ENCODE measurements at regions not wholly inside any gene's neighbourhood (a gene's known extent, or its start where the extent isn't known, plus 50 kb on each side); places are given as distances from the start of the nearest gene placed in this dataset.

GRCh38 chr3:84522893-84523292 lies 435.9 kb upstream of the CADM2 start:
- no peak overlapping the region for H3K27ac ChIP-seq
- TF ChIP-seq CTCF (IDR thresholded peaks at IDR 0.05) = no peak

GRCh38 chr3:84536916-84537315 lies 421.9 kb upstream of the CADM2 start:
- no peak overlapping the region for H3K27ac ChIP-seq
- TF ChIP-seq CTCF (IDR thresholded peaks at IDR 0.05) (no peak), ZFX (IDR thresholded peaks at IDR 0.05; ENCODE audit: borderline replicate concordance) (no peak)

GRCh38 chr3:84538597-84538996 lies 420.2 kb upstream of the CADM2 start:
- H3K27ac ChIP-seq = no peak overlapping the region

GRCh38 chr3:84547207-84547606 lies 411.6 kb upstream of the CADM2 start:
- TF ChIP-seq ZFX (IDR thresholded peaks at IDR 0.05; ENCODE audit: borderline replicate concordance) (no peak), CTCF (IDR thresholded peaks at IDR 0.05) (no peak)
- H3K27ac ChIP-seq = peak overlapping the region; percentile 93; the same call in 1 of the 2 replicates

More at GRCh38 chr3:84538597-84538996, 420.2 kb upstream of the CADM2 start:
- TF ChIP-seq CTCF (IDR thresholded peaks at IDR 0.05) = no peak
- no peak for TF ChIP-seq ZFX (IDR thresholded peaks at IDR 0.05; ENCODE audit: borderline replicate concordance)

GRCh38 chr3:84547971-84548970 lies 410.5 kb upstream of the CADM2 start:
- peak overlapping the region; percentile 93 for H3K27ac ChIP-seq

GRCh38 chr3:84555629-84556028 lies 403.2 kb upstream of the CADM2 start:
- H3K27ac ChIP-seq = no peak overlapping the region
- no peak for TF ChIP-seq CTCF (IDR thresholded peaks at IDR 0.05)
- TF ChIP-seq ZFX (IDR thresholded peaks at IDR 0.05; ENCODE audit: borderline replicate concordance) = no peak

More at GRCh38 chr3:84547971-84548970, 410.5 kb upstream of the CADM2 start:
- TF ChIP-seq CTCF (IDR thresholded peaks at IDR 0.05) (peak; percentile 76), ZFX (IDR thresholded peaks at IDR 0.05; ENCODE audit: borderline replicate concordance) (no peak)

- TF ChIP-seq ZFX (IDR thresholded peaks at IDR 0.05; ENCODE audit: borderline replicate concordance) (no peak), CTCF (IDR thresholded peaks at IDR 0.05) (no peak)
- H3K27ac ChIP-seq = no peak overlapping the region
Observed at GRCh38 chr3:84566256-84566655, 392.5 kb upstream of the CADM2 start.

Data from 22Rv1 (cell line).